Esophagus squamous epithelium (tissue), 5 donors: ENCODE measurements at regions not wholly inside any gene's neighbourhood (a gene's known extent, or its start where the extent isn't known, plus 50 kb on each side); places are given as distances from the start of the nearest gene placed in this dataset.
A peak's percentile ranks its signal among the peaks of the same experiment; 100 is the strongest.

Experiments used
- DNase-seq: peaks from one replicate; lab custom pipeline; 2025; lab: John Stamatoyannopoulos, UW
- H3K27ac ChIP-seq, 4 donors: fragments of 200-600 bp; sonication (generic); one replicate each; pipeline ENCODE4 v1.5.1; 2016 to 2019; ENCODE audit warnings: mild to moderate bottlenecking in 1 of 4
- H3K27me3 ChIP-seq, 4 donors: fragments of 200-600 bp; sonication (generic); 1 replicate in 3 of 4; 2 replicates in 1 of 4; pipeline versions ENCODE4 v1.5.1 to v1.6.0; 2017 to 2021; ENCODE audit warnings: antibody characterized with exemption in 1 of 4
- H3K36me3 ChIP-seq, 3 donors: fragments of 200-600 bp; sonication (generic); one replicate each; pipeline ENCODE4 v1.5.1; 2016 to 2019
- H3K4me1 ChIP-seq, 3 donors: fragments of 200-600 bp; sonication (generic); one replicate each; pipeline ENCODE4 v1.5.1; 2017 to 2019
- H3K4me3 ChIP-seq, 4 donors: fragments of 200-600 bp; sonication (generic); 1 replicate in 3 of 4; 2 replicates in 1 of 4; pipeline ENCODE4 v1.5.1; 2016 to 2019; ENCODE audit warnings: mild to moderate bottlenecking in 2 of 4, moderate library complexity in 1 of 4
- H3K9me3 ChIP-seq, 3 donors: fragments of 200-600 bp; sonication (generic); one replicate each; pipeline ENCODE4 v1.5.1; 2016 to 2019
- CTCF ChIP-seq, 6 experiments: fragments of 450-650 bp in 4 of 6; fragments of 200-600 bp in 2 of 6; sonication (generic) in 2 of 6; IDR thresholded peaks; one replicate each; pipeline ENCODE4 v1.5.1; 2016 to 2019; ENCODE audit warnings: antibody characterized with exemption in 6 of 6, mild to moderate bottlenecking in 4 of 6, moderate library complexity in 4 of 6
- POLR2A ChIP-seq, 4 donors: fragments of 450-650 bp; IDR thresholded peaks; one replicate each; pipeline ENCODE4 v1.6.1; 2017; ENCODE audit warnings: antibody characterized with exemption in 4 of 4, mild to moderate bottlenecking in 4 of 4, moderate library complexity in 3 of 4
- WGBS, 2 donors: methylation state at CpG; one replicate each; pipeline ENCODE4 v1.1.5; 2018; 5-methylcytosine and 5-hydroxymethylcytosine counted together
- intact Hi-C: fragments of 100-400 bp; cut with DNase I; formaldehyde crosslinking; loops from one replicate; pipeline ENCODE4 v1.15.0; 2022
- donor health status: DM: yes; HTN: yes; CAD: no.

DNA sequence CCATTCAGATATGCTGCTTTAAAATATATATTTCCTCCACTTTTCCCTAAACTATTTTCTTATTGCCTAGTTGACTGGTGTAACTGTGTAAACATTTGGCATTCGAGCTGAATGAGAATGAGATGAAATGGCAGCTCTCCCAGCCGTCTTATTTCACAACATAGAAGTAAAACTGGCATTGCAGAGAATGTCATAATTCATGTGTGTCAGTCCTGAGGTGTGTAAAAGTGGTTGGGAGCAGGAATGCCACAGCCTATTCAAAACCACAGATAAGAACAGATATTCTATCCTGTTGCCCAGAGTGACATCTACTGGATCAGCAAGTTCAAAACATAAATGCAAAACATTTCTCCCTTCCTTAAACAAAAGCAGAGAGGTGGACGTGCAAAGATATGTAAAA lies 565.5 kb upstream of the CHAC2 start:
- peaks cover 0 to 11% (median 0%) of the 10 kb centered on the region in 3 donors for H3K4me1 ChIP-seq
- H3K36me3 ChIP-seq, result no peaks in the 10 kb centered on the region
- no peak overlapping the region for H3K4me3 ChIP-seq
- no peaks in the 10 kb centered on the region for H3K27me3 ChIP-seq
- intact Hi-C loops, result no loop called here
- H3K9me3 ChIP-seq, result no peaks in the 10 kb centered on the region
- TF ChIP-seq CTCF (IDR thresholded peaks at IDR 0.05) (peak in 2 of 6 experiments; percentile 7 to 12), POLR2A (IDR thresholded peaks at IDR 0.05) (no peak)
- WGBS, 2 donors, result 11 to 21% methylated on average over 3 of the region's 3 CpGs
- H3K27ac ChIP-seq, result no peak overlapping the region
- DNase-seq, result no peak

GRCh38 chr2:53200072-53200471 lies 567.5 kb upstream of the CHAC2 start:
- DNase-seq, result no peak
- Histone ChIP-seq H3K27me3 (no peaks in the 10 kb centered on the region), H3K27ac (no peak overlapping the region), H3K36me3 (no peaks in the 10 kb centered on the region), H3K4me1 (peaks cover 0 to 11% (median 0%) of the 10 kb centered on the region in 3 donors), H3K9me3 (no peaks in the 10 kb centered on the region), H3K4me3 (no peak overlapping the region)
- no peak for TF ChIP-seq POLR2A (IDR thresholded peaks at IDR 0.05)
- no peak for TF ChIP-seq CTCF (IDR thresholded peaks at IDR 0.05)
- WGBS, 2 donors, result 49 to 63% methylated on average over 3 of the region's 3 CpGs
- intact Hi-C loops, result no loop called here

- H3K4me3 ChIP-seq, result no peak overlapping the region
- H3K9me3 ChIP-seq, result no peaks in the 10 kb centered on the region
- intact Hi-C loops, result no loop called here
- no peaks in the 10 kb centered on the region for H3K4me1 ChIP-seq
- WGBS, 2 donors, result 31 to 40% methylated on average over 7 of the region's 7 CpGs
- DNase-seq, result no peak
- TF ChIP-seq POLR2A (IDR thresholded peaks at IDR 0.05) (no peak), CTCF (IDR thresholded peaks at IDR 0.05) (no peak)
- H3K27ac ChIP-seq, result no peak overlapping the region
- H3K36me3 ChIP-seq, result no peaks in the 10 kb centered on the region
- no peaks in the 10 kb centered on the region for H3K27me3 ChIP-seq
Observed at GRCh38 chr2:53188851-53189510, 578.6 kb upstream of the CHAC2 start.

- Histone ChIP-seq H3K36me3 (no peaks in the 10 kb centered on the region), H3K9me3 (no peaks in the 10 kb centered on the region), H3K4me1 (peaks cover 0 to 23% (median 0%) of the 10 kb centered on the region in 3 donors), H3K27me3 (no peaks in the 10 kb centered on the region), H3K27ac (no peak overlapping the region), H3K4me3 (no peak overlapping the region)
- TF ChIP-seq CTCF (IDR thresholded peaks at IDR 0.05) (no peak), POLR2A (IDR thresholded peaks at IDR 0.05) (no peak)
- intact Hi-C loops, result no loop called here
- DNase-seq, result no peak
Observed at GRCh38 chr2:53183581-53183980, 584.0 kb upstream of the CHAC2 start.

GRCh38 chr2:53182601-53183000 lies 585.0 kb upstream of the CHAC2 start:
- Histone ChIP-seq H3K9me3 (no peaks in the 10 kb centered on the region), H3K4me1 (peaks cover 0 to 23% (median 0%) of the 10 kb centered on the region in 3 donors), H3K27me3 (no peaks in the 10 kb centered on the region), H3K27ac (peak overlapping the region in 2 of 4 donors; percentile 14 to 50), H3K4me3 (no peak overlapping the region), H3K36me3 (no peaks in the 10 kb centered on the region)
- WGBS, 2 donors, result 32 to 57% methylated on average over 5 of the region's 5 CpGs
- no peak for DNase-seq
- no peak for TF ChIP-seq CTCF (IDR thresholded peaks at IDR 0.05)
- no peak for TF ChIP-seq POLR2A (IDR thresholded peaks at IDR 0.05)
- intact Hi-C loops, result no loop called here
